DMS 273 (cell line): ENCODE measurements at regions not wholly inside any gene's neighbourhood (a gene's known extent, or its start where the extent isn't known, plus 50 kb on each side); places are given as distances from the start of the nearest gene placed in this dataset.
"Not testable (repeated sequence)": the region's sequence is repeated elsewhere in the genome, so short reads cannot be mapped to it uniquely, and the experiment has no call there.

ENCODE experiments used
- DNase-seq: peaks from one replicate; lab custom pipeline; 2025; ENCODE audit not compliant: unreplicated experiment; lab: John Stamatoyannopoulos, UW

DNA sequence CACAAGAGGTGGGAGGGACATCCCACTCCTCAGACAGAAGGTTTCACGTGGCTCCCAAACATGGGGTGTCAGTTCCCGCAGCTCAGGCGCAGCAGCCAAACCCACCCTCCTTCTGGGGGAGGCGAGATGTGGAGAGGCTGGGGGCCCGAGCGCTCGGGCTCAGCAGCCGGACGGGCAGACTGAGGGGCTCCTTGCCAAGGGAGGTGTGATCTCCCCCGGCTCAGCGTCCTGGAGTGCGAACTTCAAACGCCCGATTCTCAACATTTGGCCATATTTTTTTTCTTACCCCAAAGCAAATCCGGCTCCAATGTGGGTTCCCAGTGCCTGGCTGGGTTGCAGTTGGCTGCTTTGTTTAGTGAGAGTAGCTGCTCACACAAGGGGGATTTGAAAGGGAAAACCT, 477.9 kb downstream of the MN1 start:
- no peak for DNase-seq

DNA sequence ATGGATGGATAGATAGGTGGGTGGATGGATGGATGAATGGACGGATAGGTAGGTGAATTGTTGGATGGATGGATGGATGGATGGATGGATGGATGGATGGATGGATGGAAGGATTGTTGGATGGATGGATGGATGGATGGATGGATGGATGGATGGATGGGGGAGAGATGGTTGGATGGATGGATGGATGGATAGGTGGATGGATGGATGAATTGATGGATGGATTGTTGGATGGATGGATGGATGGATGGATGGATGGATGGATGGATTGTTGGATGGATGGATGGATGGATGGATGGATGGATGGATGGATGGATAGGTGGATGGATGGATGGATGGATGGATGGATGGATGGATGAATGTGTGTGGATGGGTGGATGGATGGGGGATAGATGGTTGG, 476.6 kb downstream of the MN1 start:
- not testable (repeated sequence) for DNase-seq

DNA sequence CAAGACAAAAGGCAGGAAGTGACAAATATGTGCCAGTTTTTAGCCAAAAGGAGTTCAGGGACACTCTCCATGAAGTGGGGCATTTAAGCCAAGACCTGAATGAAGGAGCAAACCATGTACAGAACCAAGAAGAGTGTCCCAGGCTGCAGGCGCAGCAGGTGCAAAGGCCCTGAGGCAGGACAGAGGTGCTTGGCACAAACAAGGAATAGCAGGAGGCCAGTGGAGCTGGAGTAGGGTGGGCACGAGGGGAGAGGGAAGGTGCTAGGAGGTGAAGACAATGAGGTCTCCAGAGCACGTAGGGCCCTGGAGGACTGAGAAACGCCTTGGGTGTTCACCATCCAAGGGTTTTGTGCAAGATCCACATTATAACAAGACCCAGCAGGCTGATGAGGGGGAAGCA, 474.1 kb downstream of the MN1 start:
- no peak for DNase-seq

DNA sequence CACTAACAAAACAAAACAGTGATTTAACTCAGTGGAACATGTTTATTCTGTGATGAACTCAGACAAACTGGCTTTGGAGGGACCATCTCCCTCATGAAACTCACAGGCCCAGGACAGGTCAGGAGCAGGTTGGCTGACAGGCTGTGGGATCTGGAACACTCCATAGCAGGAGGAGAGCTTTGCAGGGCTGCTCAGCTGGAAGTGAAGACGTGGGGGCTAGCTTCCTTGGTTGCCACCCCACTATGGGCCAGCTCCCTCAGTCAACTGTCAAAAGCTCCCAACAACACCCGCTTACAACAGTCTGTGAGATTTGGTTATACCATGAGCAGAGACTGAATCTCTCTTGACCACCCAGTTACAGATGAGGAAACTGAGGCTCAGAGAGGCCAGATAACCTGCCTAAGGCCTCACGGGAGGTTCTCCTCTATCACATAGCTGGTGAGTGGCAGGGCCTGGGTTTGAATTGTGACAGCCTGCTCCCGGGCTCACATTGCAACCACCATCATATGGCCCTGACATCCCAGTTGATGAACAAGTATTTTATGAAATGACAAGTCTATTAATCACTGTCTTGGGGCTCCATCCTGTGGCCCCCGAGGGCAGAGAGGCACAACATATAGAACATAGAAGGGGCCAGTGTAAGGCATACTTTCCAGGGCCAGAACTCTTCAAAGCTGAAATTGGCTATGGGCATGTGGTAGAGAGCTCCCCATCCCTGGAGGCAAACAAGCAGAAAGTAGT, 473.4 kb downstream of the MN1 start:
- DNase-seq: peak; percentile 5

DNA sequence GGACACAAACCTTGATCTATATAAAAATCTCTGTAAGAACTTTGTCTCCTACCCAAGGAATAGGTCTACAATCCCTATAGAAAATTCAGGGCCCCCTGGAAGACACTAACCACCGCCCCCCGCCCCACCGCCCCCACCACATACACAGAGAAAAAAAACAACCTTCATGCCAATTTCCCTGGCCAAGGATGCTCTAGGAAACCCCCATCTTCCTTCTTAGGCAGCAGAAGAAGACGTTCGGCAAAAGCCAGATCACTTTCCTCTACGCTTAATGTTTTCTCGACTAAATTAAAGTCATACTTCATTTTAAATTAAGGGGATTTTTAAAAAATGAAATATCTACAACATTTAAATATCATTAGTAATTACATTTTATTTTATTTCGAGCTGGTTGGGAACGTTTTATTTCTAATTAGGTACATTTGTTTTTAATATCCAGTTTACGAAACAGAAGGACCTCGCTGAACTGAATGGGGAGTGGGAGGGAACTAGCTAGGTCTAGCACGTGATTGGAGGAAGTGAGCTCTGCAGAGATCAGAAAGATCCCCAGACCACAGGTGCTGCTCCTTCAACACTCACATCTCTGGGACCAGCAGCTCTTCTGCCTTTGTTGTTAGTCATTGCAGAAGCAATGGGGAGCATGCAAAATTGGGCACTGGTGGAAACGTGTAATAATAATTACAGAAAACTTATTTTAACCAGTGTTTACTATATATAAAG, 472.3 kb downstream of the MN1 start:
- DNase-seq: peak; percentile 1

DNA sequence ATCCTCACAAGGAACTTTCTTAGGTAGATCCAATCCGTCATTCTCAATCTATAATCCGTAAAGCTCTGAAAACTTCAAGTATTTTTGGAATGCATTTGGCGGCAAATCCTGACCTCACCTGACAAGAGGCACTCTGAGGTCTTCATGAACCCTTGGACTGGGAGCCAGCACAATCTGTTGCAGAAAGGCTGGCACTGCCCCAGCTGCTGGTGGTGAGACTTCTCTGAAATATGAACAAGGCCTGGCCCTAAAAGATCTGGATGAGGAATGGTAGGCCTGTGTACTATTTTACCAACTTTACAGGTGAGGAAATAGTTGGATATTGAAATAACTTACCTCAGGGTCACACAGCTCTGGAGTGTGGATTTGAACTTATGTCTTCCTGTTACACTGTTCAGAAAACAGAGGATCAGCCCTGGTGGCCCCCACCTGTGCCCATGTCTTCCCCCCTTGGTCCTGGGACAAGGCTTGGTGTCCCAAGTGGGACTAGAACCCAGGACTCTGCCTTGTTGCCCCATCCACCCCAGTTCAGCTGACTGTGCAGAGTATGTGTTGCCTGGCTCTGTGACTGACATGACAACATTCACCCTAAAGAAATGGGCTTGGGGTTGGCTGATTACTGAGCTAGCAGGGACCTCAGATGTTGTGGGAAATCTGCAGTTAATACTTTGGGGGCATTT, 471.4 kb downstream of the MN1 start:
- peak; percentile 2 for DNase-seq

DNA sequence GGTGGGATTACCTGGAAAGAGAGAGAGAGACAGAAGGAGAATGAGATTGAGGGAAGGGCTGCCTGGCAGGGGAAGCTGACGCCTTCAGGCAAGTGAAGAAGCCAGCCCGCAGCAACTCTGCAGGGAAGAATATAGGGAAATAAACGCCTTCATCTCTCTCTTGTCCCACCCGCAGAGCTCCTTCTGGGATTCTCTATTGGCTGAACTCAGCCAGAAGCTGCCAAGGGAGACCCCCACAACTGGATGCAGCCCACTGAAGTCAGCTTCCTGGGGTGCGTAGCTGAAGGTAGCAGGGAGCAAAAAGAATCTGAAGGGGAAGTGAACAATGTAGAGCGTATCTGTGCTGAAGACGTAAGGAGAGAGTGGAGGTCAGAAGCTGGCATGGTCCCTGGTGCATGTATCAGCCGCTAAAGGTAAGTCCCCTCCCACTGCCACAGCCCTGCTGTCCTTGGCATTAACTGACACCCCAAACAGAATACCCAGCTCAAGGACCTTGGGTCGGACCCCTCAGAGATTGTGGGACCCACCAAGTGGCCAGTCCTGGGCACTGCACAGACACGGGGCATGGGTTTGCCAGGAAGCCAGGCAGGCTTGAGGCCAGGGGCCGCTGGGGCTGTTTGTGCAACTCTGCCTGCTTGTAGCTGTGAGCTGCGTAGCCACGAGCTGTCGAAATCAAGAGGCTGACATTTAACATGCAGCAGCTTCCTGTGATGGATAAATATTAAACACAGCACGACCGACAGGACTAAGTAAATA, 469.9 kb downstream of the MN1 start:
- peak; percentile 51 for DNase-seq

DNA sequence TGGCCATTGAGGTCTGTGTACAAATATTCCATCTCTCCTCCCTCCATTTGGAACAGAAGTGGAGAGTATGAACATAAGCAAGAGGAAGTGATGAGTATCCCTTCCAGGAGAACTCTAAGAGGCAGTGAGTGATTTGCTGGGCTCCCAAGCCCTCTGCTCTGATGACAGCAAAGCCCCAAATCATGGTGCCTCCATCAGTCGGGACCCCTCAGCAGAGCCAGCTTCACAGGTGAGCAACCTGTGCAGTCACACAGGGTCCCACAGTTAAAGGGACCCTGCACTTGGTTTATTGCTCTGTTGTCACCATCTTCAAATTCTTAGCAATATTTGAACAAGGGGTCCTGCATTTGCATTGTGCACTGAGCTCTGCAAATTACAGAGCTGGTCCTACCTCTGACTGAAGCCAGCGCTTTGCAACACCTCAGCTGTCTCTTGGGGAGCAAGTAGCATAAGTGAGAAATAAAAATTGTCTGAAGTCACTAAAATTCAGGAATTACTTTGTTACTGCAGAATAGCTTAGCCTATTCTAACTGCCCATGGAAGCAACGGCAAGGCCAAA, 466.4 kb downstream of the MN1 start:
- DNase-seq: no peak

DNA sequence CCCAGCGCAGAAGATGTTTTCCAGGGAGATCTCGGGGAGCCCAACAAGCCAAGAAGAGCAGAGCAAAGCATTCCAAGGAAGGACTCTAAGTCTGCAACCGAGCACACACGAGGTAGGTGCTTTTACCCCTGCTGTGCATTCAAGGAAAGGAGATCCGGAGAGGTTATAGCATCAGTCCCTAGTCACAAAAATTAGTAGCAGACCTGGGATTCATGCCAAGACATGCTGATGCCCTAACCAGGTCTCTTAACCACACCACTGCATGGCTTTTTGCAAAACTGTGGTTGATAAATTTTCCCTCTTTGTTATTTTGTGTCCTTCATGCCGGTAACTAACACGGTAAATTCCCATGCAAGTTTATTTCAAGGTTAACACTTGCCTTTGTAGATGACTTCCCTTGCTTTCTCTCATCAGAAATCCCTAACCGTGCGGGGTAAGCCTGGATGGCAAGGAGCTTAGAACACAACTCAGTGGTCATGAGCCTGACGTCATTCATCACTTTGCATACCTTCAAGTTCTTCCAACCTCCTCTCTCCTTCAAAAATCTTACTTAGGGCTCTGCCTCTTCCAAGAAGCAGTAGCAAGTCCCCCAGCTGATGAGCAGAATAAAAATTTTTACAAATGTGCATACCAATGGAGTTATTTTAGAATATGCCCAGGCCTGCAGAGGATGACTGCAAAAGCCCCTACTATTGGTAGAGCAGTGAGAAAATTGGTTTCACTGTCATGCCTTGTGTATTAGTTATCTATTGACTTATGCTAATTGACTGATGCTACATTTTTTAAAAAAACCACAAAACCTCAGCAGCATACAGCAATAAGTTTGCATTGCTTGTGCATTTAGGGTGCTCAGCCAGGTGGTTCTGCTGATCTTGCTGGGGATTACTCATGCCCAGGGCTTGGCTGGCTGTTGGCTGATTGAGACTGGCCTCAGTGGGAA, 465.1 kb downstream of the MN1 start:
- no peak for DNase-seq

DNA sequence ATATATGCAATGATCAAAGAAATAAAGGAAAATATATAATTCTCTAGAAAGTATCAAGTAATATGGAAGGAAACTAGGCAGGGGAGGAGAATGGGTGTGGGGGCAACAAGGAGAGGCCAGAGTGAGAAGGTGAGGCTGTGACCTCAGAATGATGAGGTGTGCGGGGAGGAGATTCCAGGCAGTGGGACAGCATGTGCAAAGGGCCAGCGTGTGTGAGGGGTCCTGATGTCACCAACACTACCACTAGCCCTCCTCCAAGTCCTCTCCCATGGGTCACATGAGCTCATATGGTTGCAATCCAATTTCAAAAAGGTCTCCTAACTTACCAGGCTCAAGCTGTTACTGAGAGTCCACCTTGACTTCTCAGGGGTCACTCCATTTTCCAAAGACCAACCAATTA, 463.9 kb downstream of the MN1 start:
- no peak for DNase-seq

DNA sequence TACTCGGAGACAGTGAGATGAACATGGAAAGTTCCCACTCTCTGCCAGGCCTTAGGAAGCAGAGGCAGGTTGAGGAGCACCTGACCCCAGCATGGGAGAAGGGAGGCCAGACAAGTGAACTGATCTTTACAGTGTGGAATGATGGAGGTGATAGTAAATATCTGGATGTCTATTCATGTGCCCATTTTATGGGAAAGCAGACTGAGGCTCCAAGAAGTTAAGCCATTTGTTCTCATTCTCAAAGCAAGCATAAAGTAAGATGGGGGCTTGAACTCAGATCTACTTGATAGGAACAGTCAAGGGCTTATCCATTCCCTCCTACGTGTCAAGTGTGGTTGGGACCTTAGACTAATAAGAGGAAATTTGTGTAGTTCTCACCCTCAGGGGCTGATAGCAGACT, 461.5 kb downstream of the MN1 start:
- DNase-seq: no peak

DNA sequence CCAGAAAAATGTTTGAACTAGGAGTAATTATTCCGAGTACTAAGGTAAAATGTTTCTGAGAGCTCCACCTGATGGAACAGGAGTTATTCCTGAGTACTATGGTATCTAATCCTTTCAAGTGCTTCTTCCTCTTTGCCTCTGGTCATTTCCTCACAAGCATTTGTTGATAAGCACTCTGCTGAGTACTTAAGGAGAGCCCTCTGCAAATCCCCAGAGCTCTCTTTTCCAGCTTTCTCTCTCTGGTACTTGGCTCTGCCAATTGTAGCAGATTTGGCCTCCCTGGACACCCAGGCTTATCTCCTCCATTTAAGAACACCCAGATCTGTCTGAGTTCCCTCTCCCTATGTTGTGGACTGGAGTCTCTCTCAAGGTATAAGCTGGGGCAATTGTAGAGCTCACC, 457.0 kb downstream of the MN1 start:
- no peak for DNase-seq

DNA sequence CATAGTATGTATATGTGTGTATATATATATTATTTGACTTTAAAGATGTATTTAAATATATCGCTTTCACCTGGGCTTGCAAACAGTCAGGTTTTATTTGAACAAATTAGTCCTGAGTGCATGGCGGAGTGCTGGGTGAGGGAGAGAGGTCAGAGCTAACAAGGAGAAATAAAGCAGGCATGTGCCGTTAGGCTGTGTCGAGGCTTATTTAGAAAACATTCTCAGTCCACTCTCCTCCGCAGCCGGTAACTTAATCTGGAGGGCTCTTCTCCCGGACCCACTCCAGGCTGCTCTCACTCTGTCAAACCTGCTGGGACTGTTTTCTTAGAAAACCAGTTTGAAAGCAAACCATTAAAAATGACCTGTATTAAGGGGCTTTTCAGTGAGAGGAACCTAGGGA, 455.9 kb downstream of the MN1 start:
- DNase-seq: no peak

DNA sequence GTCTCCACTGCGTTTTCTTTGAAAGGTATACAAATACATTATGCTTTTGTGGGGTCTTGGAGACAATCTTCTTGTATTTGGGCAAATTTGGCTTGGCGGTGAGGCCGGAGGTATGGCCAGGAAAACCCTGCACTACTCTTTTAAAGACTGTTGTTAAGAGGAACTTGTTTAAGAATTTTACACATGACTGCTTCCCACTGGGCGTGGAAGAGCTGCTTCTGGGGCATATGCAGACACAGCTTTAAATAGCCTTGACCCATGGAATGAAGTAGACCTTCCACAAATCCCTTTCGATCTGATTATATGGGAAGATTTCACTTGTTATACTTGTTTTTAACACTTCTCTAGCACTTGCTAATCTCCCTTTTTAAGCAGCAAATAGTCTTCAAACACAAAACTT, 453.6 kb downstream of the MN1 start:
- DNase-seq: no peak

DNA sequence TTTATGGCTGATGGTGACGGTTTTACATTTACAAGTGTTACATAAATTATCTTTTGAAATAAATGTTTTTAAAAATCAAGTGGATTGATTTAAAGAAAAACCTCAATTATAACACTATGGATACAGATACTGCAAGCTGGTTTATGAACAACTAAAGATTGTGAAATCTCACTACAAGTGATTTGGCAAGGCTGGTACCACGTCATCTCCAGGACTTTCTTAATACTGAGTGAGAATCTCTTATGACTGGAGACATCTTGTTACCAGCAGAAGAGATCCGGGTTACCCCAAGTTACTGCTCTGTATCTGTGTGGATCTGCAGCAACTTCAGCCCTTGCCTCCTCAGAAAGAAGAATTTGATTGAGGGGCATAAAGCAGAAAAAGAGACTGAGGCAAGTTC, 452.9 kb downstream of the MN1 start:
- no peak for DNase-seq

DNA sequence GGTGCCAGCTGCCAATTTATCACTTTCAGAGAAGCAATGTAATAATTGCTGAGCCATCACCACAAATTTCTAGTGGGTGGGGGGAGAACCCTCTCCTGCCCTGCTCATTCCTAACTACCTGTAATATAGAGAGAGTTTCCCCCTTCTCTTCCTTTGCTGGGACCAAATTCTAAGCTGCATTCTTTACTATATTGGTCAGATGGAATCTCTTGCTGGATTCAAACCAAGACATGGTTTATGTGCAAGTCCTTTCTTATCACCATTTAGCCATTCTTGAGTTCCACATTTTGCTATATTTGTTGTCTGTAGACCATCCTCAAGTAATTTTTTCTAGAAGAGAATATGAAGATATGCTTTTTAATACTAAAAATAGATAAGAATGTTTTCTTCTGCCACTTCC, 452.1 kb downstream of the MN1 start:
- DNase-seq: no peak

DNA sequence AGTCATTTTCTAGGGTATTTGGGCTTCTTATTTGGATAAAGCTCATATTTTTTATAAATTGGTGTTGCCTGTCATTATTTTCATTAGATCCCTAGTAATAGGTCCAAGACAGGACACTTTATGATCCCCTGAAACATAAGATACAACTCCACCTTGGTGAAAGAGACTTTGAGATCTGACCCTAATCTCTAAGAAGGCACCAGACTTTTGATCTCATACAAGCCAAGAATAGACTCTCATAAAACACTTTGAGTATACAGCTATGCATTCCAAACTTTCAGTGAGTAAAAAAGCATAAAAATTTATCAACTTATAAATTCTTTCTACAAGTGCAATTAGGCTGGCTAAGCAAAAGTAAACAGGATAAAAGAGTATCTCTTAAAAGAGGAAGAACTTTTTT, 451.2 kb downstream of the MN1 start:
- DNase-seq: no peak

DNA sequence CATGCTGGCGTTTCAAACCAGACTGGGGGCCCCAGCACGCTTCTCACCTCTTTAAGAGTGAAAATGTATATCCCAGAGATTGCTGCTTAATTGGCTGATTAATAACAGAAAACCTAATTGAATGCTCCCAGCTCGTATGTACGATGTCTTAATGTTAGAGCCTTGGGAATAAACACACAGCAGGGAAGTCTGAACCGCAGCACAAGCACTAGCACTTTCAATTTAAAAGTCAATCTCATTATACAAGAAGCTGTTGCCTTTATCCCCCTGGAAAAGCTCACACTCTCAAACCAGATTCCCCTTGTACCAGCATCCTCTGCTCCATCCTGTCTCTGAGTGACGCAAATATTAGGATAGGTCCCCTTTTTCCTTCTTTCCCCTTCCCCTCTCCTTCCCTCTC, 449.1 kb downstream of the MN1 start:
- DNase-seq: no peak

DNA sequence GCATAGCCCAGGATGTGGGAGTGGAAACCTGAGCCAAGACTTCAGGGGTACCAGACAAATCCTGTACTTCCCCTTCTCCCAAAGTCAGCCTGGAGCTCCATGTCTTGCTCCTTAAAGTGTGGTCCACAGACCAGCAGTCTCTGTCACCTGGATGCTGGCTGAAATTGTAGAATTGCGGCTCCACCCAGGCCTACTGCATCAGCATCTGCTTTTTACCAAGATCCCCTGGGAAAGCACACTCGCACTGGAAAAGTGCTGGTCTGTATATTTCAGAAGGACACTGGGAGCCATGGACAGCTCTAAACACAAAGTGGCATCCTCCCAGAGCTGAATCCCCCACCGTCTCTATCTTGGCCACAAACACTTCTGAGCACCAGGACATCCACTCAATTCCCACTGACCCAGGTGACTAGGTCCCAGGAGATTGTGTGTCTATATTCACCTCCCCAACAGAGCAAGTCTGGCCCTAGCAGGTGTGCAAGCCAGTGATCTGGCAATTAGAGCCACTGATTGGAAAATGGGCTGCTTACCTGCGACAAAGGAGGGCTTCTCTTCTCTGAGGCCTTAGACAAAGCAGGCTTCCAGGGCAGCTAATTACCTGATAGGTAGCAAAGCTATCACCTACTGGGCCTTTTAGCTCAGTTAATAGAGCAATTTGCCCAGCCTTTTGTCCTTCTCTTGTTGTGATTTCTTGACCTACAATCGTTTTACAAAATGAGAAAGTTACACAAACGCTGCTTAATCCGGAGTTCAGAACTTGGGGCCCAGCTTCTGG, 443.3 kb downstream of the MN1 start:
- DNase-seq: no peak
